ENCODE measurements at regions not wholly inside any gene's neighbourhood (a gene's known extent, or its start where the extent isn't known, plus 50 kb on each side); places are given as distances from the start of the nearest gene placed in this dataset.

- Histone ChIP-seq H4K8ac (ENCODE audit: low read length) (no peak overlapping the region), H3K4me1 (ENCODE audit: control insufficient read depth, insufficient read depth, low read depth, low read length) (no peaks in the 10 kb centered on the region), H3K27ac (ENCODE audit: low read length, poor library complexity, severe bottlenecking) (no peak overlapping the region), H2AFZ (ENCODE audit: low read depth, low read length) (no peak overlapping the region), H3K9me3 (ENCODE audit: control insufficient read depth, low read length) (no peaks in the 10 kb centered on the region), H3K18ac (ENCODE audit: low read depth in 1 of 2, low read length in 2 of 2) (no peak overlapping the region), H2AK5ac (ENCODE audit: low read length, severe bottlenecking) (no peak overlapping the region), H3K4me2 (ENCODE audit: low read length, poor library complexity, severe bottlenecking) (no peak overlapping the region), H2BK12ac (ENCODE audit: low read length in 2 of 2) (no peak overlapping the region), H3K14ac (ENCODE audit: low read length in 2 of 2) (no peak overlapping the region), H4K91ac (ENCODE audit: low read length) (no peak overlapping the region), H2BK15ac (ENCODE audit: low read depth, poor library complexity, severe bottlenecking) (no peak overlapping the region), H3K4ac (ENCODE audit: low read depth in 1 of 2, low read length in 2 of 2) (no peak overlapping the region), H3K79me1 (replicated peaks; ENCODE audit: low read length, poor library complexity, severe bottlenecking) (no peaks in the 10 kb centered on the region), H3K36me3 (ENCODE audit: control insufficient read depth in 1 of 2, insufficient read depth in 2 of 2, low read depth in 1 of 2, low read length in 2 of 2) (no peaks in the 10 kb centered on the region), H3K27me3 (ENCODE audit: control insufficient read depth in 1 of 2, insufficient read depth in 1 of 2, low read length in 2 of 2) (peaks cover 18 to 62% of the 10 kb centered on the region in 2 experiments), H3K23ac (ENCODE audit: low read length in 2 of 2) (no peak overlapping the region), H3K9ac (ENCODE audit: low read length) (no peak overlapping the region), H2BK5ac (ENCODE audit: low read depth, low read length, poor library complexity, severe bottlenecking) (no peak overlapping the region), H3K4me3 (ENCODE audit: insufficient read depth in 1 of 2, low read depth in 1 of 2, low read length in 2 of 2) (no peak overlapping the region), H2BK120ac (ENCODE audit: low read depth, low read length) (no peak overlapping the region)
- WGBS: 34% methylated on average over 5 of the region's 5 CpGs
- DNase-seq: peak; percentile 13
Observed at GRCh38 chr5:133754575-133755169, 142.3 kb upstream of the FSTL4 start.

GRCh38 chr5:133753856-133754255 lies 141.5 kb upstream of the FSTL4 start:
- no peaks in the 10 kb centered on the region for H3K4me1 ChIP-seq (ENCODE audit: control insufficient read depth, insufficient read depth, low read depth, low read length)
- no peak overlapping the region for H2BK12ac ChIP-seq (ENCODE audit: low read length in 2 of 2)
- H3K9me3 ChIP-seq (ENCODE audit: control insufficient read depth, low read length): no peaks in the 10 kb centered on the region
- no peak overlapping the region for H3K14ac ChIP-seq (ENCODE audit: low read length in 2 of 2)
- H3K4me3 ChIP-seq (ENCODE audit: insufficient read depth in 1 of 2, low read depth in 1 of 2, low read length in 2 of 2): no peak overlapping the region
- no peaks in the 10 kb centered on the region for H3K36me3 ChIP-seq (ENCODE audit: control insufficient read depth in 1 of 2, insufficient read depth in 2 of 2, low read depth in 1 of 2, low read length in 2 of 2)
- no peak overlapping the region for H4K8ac ChIP-seq (ENCODE audit: low read length)
- peaks cover 18 to 70% of the 10 kb centered on the region in 2 experiments for H3K27me3 ChIP-seq (ENCODE audit: control insufficient read depth in 1 of 2, insufficient read depth in 1 of 2, low read length in 2 of 2)
- WGBS: 76% methylated on average over 2 of the region's 3 CpGs
- H2BK5ac ChIP-seq (ENCODE audit: low read depth, low read length, poor library complexity, severe bottlenecking): no peak overlapping the region
- no peak overlapping the region for H4K91ac ChIP-seq (ENCODE audit: low read length)
- H3K4ac ChIP-seq (ENCODE audit: low read depth in 1 of 2, low read length in 2 of 2): no peak overlapping the region
- H2AK5ac ChIP-seq (ENCODE audit: low read length, severe bottlenecking): no peak overlapping the region
- H3K9ac ChIP-seq (ENCODE audit: low read length): no peak overlapping the region
- no peak overlapping the region for H3K18ac ChIP-seq (ENCODE audit: low read depth in 1 of 2, low read length in 2 of 2)
- no peaks in the 10 kb centered on the region for H3K79me1 ChIP-seq (replicated peaks; ENCODE audit: low read length, poor library complexity, severe bottlenecking)
- H3K23ac ChIP-seq (ENCODE audit: low read length in 2 of 2): no peak overlapping the region
- no peak overlapping the region for H3K27ac ChIP-seq (ENCODE audit: low read length, poor library complexity, severe bottlenecking)
- H2BK15ac ChIP-seq (ENCODE audit: low read depth, poor library complexity, severe bottlenecking): no peak overlapping the region
- H2BK120ac ChIP-seq (ENCODE audit: low read depth, low read length): no peak overlapping the region
- no peak for DNase-seq
- H3K4me2 ChIP-seq (ENCODE audit: low read length, poor library complexity, severe bottlenecking): no peak overlapping the region
- no peak overlapping the region for H2AFZ ChIP-seq (ENCODE audit: low read depth, low read length)

- Histone ChIP-seq H4K91ac (ENCODE audit: low read length) (no peak overlapping the region), H2AK5ac (ENCODE audit: low read length, severe bottlenecking) (no peak overlapping the region), H2BK120ac (ENCODE audit: low read depth, low read length) (no peak overlapping the region), H3K4me2 (ENCODE audit: low read length, poor library complexity, severe bottlenecking) (no peak overlapping the region), H2BK12ac (ENCODE audit: low read length in 2 of 2) (no peak overlapping the region), H3K4me1 (ENCODE audit: control insufficient read depth, insufficient read depth, low read depth, low read length) (no peaks in the 10 kb centered on the region), H3K4me3 (ENCODE audit: insufficient read depth in 1 of 2, low read depth in 1 of 2, low read length in 2 of 2) (no peak overlapping the region), H3K27me3 (ENCODE audit: control insufficient read depth in 1 of 2, insufficient read depth in 1 of 2, low read length in 2 of 2) (peaks cover 13 to 67% of the 10 kb centered on the region in 2 experiments), H2AFZ (ENCODE audit: low read depth, low read length) (no peak overlapping the region), H2BK15ac (ENCODE audit: low read depth, poor library complexity, severe bottlenecking) (no peak overlapping the region), H3K14ac (ENCODE audit: low read length in 2 of 2) (no peak overlapping the region), H3K9ac (ENCODE audit: low read length) (no peak overlapping the region), H3K27ac (ENCODE audit: low read length, poor library complexity, severe bottlenecking) (no peak overlapping the region), H4K8ac (ENCODE audit: low read length) (no peak overlapping the region), H3K23ac (ENCODE audit: low read length in 2 of 2) (no peak overlapping the region), H3K4ac (ENCODE audit: low read depth in 1 of 2, low read length in 2 of 2) (no peak overlapping the region), H3K36me3 (ENCODE audit: control insufficient read depth in 1 of 2, insufficient read depth in 2 of 2, low read depth in 1 of 2, low read length in 2 of 2) (no peaks in the 10 kb centered on the region), H3K79me1 (replicated peaks; ENCODE audit: low read length, poor library complexity, severe bottlenecking) (no peaks in the 10 kb centered on the region), H2BK5ac (ENCODE audit: low read depth, low read length, poor library complexity, severe bottlenecking) (no peak overlapping the region), H3K18ac (ENCODE audit: low read depth in 1 of 2, low read length in 2 of 2) (no peak overlapping the region), H3K9me3 (ENCODE audit: control insufficient read depth, low read length) (no peaks in the 10 kb centered on the region)
- 85% methylated on average over 5 of the region's 5 CpGs for WGBS
- no peak for DNase-seq
Observed at GRCh38 chr5:133751846-133752245, 139.5 kb upstream of the FSTL4 start.

GRCh38 chr5:133751421-133751820 lies 139.1 kb upstream of the FSTL4 start:
- Histone ChIP-seq H2BK120ac (ENCODE audit: low read depth, low read length) (no peak overlapping the region), H2AK5ac (ENCODE audit: low read length, severe bottlenecking) (no peak overlapping the region), H4K91ac (ENCODE audit: low read length) (no peak overlapping the region), H3K18ac (ENCODE audit: low read depth in 1 of 2, low read length in 2 of 2) (no peak overlapping the region), H2BK12ac (ENCODE audit: low read length in 2 of 2) (no peak overlapping the region), H3K36me3 (ENCODE audit: control insufficient read depth in 1 of 2, insufficient read depth in 2 of 2, low read depth in 1 of 2, low read length in 2 of 2) (no peaks in the 10 kb centered on the region), H3K4ac (ENCODE audit: low read depth in 1 of 2, low read length in 2 of 2) (no peak overlapping the region), H3K9me3 (ENCODE audit: control insufficient read depth, low read length) (no peaks in the 10 kb centered on the region), H2AFZ (ENCODE audit: low read depth, low read length) (no peak overlapping the region), H3K23ac (ENCODE audit: low read length in 2 of 2) (no peak overlapping the region), H3K4me1 (ENCODE audit: control insufficient read depth, insufficient read depth, low read depth, low read length) (no peaks in the 10 kb centered on the region), H2BK5ac (ENCODE audit: low read depth, low read length, poor library complexity, severe bottlenecking) (no peak overlapping the region), H3K9ac (ENCODE audit: low read length) (no peak overlapping the region), H4K8ac (ENCODE audit: low read length) (no peak overlapping the region), H3K27ac (ENCODE audit: low read length, poor library complexity, severe bottlenecking) (no peak overlapping the region), H3K4me3 (ENCODE audit: insufficient read depth in 1 of 2, low read depth in 1 of 2, low read length in 2 of 2) (no peak overlapping the region), H3K14ac (ENCODE audit: low read length in 2 of 2) (no peak overlapping the region), H2BK15ac (ENCODE audit: low read depth, poor library complexity, severe bottlenecking) (no peak overlapping the region), H3K4me2 (ENCODE audit: low read length, poor library complexity, severe bottlenecking) (no peak overlapping the region), H3K79me1 (replicated peaks; ENCODE audit: low read length, poor library complexity, severe bottlenecking) (no peaks in the 10 kb centered on the region), H3K27me3 (ENCODE audit: control insufficient read depth in 1 of 2, insufficient read depth in 1 of 2, low read length in 2 of 2) (peaks cover 10 to 63% of the 10 kb centered on the region in 2 experiments)
- 93% methylated on average over 7 of the region's 7 CpGs for WGBS
- no peak for DNase-seq
